ENCODE measurements at regions not wholly inside any gene's neighbourhood (a gene's known extent, or its start where the extent isn't known, plus 50 kb on each side); places are given as distances from the start of the nearest gene placed in this dataset.

DNA sequence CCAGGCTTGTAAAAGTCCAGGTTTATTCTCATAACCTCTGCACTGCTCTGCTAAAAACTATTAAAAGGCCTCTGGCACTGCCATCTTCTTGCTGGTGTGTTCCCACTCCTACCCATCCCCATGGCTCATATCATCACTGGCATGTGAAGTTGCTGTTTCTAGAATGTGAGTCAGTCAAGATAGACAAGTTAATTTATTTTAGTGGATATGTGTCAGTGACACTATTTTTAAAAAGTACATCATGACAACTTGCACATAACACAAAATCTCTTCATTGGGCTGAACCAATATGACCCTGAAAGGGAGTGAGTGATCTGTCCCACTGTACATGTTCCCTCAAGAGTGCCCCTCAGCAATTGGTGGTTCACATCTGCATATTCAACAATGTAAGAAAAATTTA is 299.7 kb downstream of the NFIB start:
- TF ChIP-seq, protein P1, sequence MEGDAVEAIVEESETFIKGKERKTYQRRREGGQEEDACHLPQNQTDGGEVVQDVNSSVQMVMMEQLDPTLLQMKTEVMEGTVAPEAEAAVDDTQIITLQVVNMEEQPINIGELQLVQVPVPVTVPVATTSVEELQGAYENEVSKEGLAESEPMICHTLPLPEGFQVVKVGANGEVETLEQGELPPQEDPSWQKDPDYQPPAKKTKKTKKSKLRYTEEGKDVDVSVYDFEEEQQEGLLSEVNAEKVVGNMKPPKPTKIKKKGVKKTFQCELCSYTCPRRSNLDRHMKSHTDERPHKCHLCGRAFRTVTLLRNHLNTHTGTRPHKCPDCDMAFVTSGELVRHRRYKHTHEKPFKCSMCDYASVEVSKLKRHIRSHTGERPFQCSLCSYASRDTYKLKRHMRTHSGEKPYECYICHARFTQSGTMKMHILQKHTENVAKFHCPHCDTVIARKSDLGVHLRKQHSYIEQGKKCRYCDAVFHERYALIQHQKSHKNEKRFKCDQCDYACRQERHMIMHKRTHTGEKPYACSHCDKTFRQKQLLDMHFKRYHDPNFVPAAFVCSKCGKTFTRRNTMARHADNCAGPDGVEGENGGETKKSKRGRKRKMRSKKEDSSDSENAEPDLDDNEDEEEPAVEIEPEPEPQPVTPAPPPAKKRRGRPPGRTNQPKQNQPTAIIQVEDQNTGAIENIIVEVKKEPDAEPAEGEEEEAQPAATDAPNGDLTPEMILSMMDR (IDR thresholded peaks at IDR 0.05) = no peak
- no peak for TF ChIP-seq ZFX (IDR thresholded peaks at IDR 0.05; ENCODE audit: borderline replicate concordance)
